ENCODE measurements at regions not wholly inside any gene's neighbourhood (a gene's known extent, or its start where the extent isn't known, plus 50 kb on each side); places are given as distances from the start of the nearest gene placed in this dataset.

GRCh38 chr2:223465793-223466192 lies 136.4 kb downstream of the SCG2 start:
- Histone ChIP-seq H3K27ac (ENCODE audit: low read depth in 2 of 2, low read length in 1 of 2) (peak overlapping the region in 1 of 2 experiments; percentile 56; a peak in 2 of 4 replicates), H3K9me2 (no peaks in the 10 kb centered on the region)
- TF ChIP-seq EZH2phosphoT487 (IDR thresholded peaks at IDR 0.05; ENCODE audit: borderline replicate concordance, low read depth) (no peak), TEAD4 (IDR thresholded peaks at IDR 0.05; ENCODE audit: borderline replicate concordance, insufficient read depth) (peak; percentile 56; the same call in 1 of the 2 replicates), FOSL2 (IDR thresholded peaks at IDR 0.05; ENCODE audit: borderline replicate concordance, low read depth) (peak; percentile 77; the same call in 1 of the 2 replicates), RAD21 (IDR thresholded peaks at IDR 0.05; ENCODE audit: low read length) (no peak), NRF1 (IDR thresholded peaks at IDR 0.05; ENCODE audit: low read depth, low read length) (no peak), GABPA (IDR thresholded peaks at IDR 0.05; ENCODE audit: low read depth) (no peak), SIN3A (IDR thresholded peaks at IDR 0.05; ENCODE audit: borderline replicate concordance, low read depth, low read length) (no peak), RFX5 (IDR thresholded peaks at IDR 0.05; ENCODE audit: low read length) (no peak), MAX (IDR thresholded peaks at IDR 0.05; ENCODE audit: low read depth) (peak; percentile 84), FOXJ3 (CRISPR knock-in tag; IDR thresholded peaks at IDR 0.05) (no peak), FOXM1 (IDR thresholded peaks at IDR 0.05; ENCODE audit: low read depth) (peak; percentile 70), REST (IDR thresholded peaks at IDR 0.05; ENCODE audit: low read depth, low read length) (no peak), GATA2 (CRISPR knock-in tag; IDR thresholded peaks at IDR 0.05) (no peak), IRF3 (IDR thresholded peaks at IDR 0.05; ENCODE audit: low read depth, low read length) (no peak), ELF1 (IDR thresholded peaks at IDR 0.05) (no peak), TAF1 (IDR thresholded peaks at IDR 0.05; ENCODE audit: borderline replicate concordance, low read depth, low read length) (no peak), YY1 (IDR thresholded peaks at IDR 0.05; ENCODE audit: low read depth) (no peak), RXRA (IDR thresholded peaks at IDR 0.05; ENCODE audit: borderline replicate concordance, low read depth) (peak; percentile 83; the same call in 1 of the 2 replicates), MXI1 (IDR thresholded peaks at IDR 0.05; ENCODE audit: low read depth, low read length) (no peak), SMC3 (IDR thresholded peaks at IDR 0.05; ENCODE audit: low read depth, low read length) (no peak), MEF2A (IDR thresholded peaks at IDR 0.05; ENCODE audit: borderline replicate concordance, low read depth) (no peak), RCOR1 (IDR thresholded peaks at IDR 0.05; ENCODE audit: low read length) (no peak), TCF12 (IDR thresholded peaks at IDR 0.05) (peak; percentile 77), POLR2AphosphoS5 (IDR thresholded peaks at IDR 0.05; ENCODE audit: low read depth, low read length) (peak; percentile 38; the same call in 1 of the 2 replicates)
- TF ChIP-seq, protein P1, sequence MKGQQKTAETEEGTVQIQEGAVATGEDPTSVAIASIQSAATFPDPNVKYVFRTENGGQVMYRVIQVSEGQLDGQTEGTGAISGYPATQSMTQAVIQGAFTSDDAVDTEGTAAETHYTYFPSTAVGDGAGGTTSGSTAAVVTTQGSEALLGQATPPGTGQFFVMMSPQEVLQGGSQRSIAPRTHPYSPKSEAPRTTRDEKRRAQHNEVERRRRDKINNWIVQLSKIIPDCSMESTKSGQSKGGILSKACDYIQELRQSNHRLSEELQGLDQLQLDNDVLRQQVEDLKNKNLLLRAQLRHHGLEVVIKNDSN (IDR thresholded peaks at IDR 0.05; ENCODE audit: borderline replicate concordance, low read depth): no peak
- TF ChIP-seq, protein P2, sequence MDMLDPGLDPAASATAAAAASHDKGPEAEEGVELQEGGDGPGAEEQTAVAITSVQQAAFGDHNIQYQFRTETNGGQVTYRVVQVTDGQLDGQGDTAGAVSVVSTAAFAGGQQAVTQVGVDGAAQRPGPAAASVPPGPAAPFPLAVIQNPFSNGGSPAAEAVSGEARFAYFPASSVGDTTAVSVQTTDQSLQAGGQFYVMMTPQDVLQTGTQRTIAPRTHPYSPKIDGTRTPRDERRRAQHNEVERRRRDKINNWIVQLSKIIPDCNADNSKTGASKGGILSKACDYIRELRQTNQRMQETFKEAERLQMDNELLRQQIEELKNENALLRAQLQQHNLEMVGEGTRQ (IDR thresholded peaks at IDR 0.05; ENCODE audit: borderline replicate concordance, low read depth, low read length): no peak
- TF ChIP-seq, protein P3, sequence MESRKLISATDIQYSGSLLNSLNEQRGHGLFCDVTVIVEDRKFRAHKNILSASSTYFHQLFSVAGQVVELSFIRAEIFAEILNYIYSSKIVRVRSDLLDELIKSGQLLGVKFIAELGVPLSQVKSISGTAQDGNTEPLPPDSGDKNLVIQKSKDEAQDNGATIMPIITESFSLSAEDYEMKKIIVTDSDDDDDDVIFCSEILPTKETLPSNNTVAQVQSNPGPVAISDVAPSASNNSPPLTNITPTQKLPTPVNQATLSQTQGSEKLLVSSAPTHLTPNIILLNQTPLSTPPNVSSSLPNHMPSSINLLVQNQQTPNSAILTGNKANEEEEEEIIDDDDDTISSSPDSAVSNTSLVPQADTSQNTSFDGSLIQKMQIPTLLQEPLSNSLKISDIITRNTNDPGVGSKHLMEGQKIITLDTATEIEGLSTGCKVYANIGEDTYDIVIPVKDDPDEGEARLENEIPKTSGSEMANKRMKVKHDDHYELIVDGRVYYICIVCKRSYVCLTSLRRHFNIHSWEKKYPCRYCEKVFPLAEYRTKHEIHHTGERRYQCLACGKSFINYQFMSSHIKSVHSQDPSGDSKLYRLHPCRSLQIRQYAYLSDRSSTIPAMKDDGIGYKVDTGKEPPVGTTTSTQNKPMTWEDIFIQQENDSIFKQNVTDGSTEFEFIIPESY (IDR thresholded peaks at IDR 0.05; ENCODE audit: borderline replicate concordance, low read depth): no peak

More at GRCh38 chr2:223465793-223466192, 136.4 kb downstream of the SCG2 start:
- Histone ChIP-seq H3K4me2 (no peak overlapping the region), H3K9me3 (no peaks in the 10 kb centered on the region), H4K20me1 (ENCODE audit: insufficient read depth) (no peaks in the 10 kb centered on the region), H3K36me3 (replicated peaks in 1 of 2; ENCODE audit: control insufficient read depth in 1 of 2, insufficient read depth in 2 of 2, low read length in 1 of 2) (no peaks in the 10 kb centered on the region), H3K4me3 (ENCODE audit: low read depth in 2 of 2, low read length in 1 of 2) (no peak overlapping the region), H3K4me1 (ENCODE audit: control insufficient read depth in 1 of 2, insufficient read depth in 2 of 2, low read depth in 1 of 2, low read length in 1 of 2) (peaks cover 11 to 18% of the 10 kb centered on the region in 2 experiments; a peak in 3 of 4 replicates), H3K27me3 (ENCODE audit: insufficient read depth) (no peaks in the 10 kb centered on the region), H3K9ac (no peak overlapping the region), H3K79me2 (ENCODE audit: insufficient read depth) (no peaks in the 10 kb centered on the region), H3F3A (replicated peaks; ENCODE audit: insufficient read depth) (peaks cover 16% of the 10 kb centered on the region), H2AFZ (ENCODE audit: low read depth) (no peak overlapping the region)
- no peak for DNase-seq
- ChIA-PET POLR2A (no interaction called here), CTCF (no interaction called here)
- WGBS (ENCODE audit: low lambda C conversion rate): 39% methylated on average over 2 of the region's 2 CpGs

All from SK-N-SH (cell line).